HG02884 (cell line): ENCODE measurements at regions not wholly inside any gene's neighbourhood (a gene's known extent, or its start where the extent isn't known, plus 50 kb on each side); places are given as distances from the start of the nearest gene placed in this dataset.
A peak's percentile ranks its signal among the peaks of the same experiment; 100 is the strongest.
"Not testable (repeated sequence)": the region's sequence is repeated elsewhere in the genome, so short reads cannot be mapped to it uniquely, and the experiment has no call there.

ENCODE experiments used
- ATAC-seq: cut with Tn5 transposase; IDR thresholded peaks from one replicate; pipeline ENCODE4 v1.9.1; 2021; ENCODE audit warnings: mild to moderate bottlenecking, moderate library complexity; ENCODE audit not compliant: unreplicated experiment

GRCh38 chr5:110275878-110276277 lies 450.6 kb downstream of the TMEM232 start:
- ATAC-seq, result no peak

- ATAC-seq, result not testable (repeated sequence)
Measured at GRCh38 chr5:110278449-110278848, 448.0 kb downstream of the TMEM232 start.

DNA sequence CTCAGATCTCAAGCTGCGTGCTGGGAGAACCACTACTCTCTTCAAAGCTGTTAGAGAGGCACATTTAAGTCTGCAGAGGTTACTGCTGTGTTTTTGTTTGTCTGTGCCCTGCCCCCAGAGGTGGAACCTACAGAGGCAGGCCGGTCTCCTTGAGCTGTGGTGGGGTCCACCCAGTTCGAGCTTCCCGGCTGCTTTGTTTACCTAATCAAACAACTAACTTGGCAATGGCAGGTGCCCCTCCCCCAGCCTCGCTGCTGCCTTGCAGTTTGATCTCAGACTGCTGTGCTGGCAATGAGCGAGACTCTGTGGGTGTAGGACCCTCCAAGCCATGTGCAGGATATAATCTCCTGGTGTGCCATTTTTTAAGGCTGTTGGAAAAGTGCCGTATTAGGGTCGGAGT lies 442.4 kb downstream of the TMEM232 start:
- ATAC-seq, result not testable (repeated sequence)

GRCh38 chr5:110288766-110289511 lies 437.5 kb downstream of the TMEM232 start:
- no peak for ATAC-seq

GRCh38 chr5:110289512-110289810 lies 437.0 kb downstream of the TMEM232 start:
- no peak for ATAC-seq

GRCh38 chr5:110290542-110290941 lies 435.9 kb downstream of the TMEM232 start:
- no peak for ATAC-seq

DNA sequence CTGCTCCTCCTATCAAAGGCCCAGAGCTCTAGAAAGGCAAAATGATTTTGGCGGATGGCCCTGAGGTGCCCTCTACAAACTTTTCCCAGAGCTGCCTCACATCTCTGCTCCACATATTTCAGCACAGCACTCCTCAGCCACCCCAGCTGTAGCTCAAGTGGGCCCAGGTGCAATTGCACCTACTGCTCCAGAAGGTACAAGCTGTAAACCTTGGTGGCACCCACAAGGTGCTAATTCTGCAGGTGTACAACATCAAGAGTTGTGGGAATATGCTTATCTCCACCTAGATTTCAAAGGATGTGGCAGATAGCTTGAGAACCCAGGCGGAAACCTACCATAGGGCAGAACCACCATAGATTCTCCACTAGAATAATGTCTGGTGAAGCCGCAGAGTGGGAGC lies 432.2 kb downstream of the TMEM232 start:
- ATAC-seq, result no peak

- no peak for ATAC-seq
Measured at GRCh38 chr5:110297152-110297670, 429.3 kb downstream of the TMEM232 start.

GRCh38 chr5:110304176-110304575 lies 422.3 kb downstream of the TMEM232 start:
- ATAC-seq, result no peak

DNA sequence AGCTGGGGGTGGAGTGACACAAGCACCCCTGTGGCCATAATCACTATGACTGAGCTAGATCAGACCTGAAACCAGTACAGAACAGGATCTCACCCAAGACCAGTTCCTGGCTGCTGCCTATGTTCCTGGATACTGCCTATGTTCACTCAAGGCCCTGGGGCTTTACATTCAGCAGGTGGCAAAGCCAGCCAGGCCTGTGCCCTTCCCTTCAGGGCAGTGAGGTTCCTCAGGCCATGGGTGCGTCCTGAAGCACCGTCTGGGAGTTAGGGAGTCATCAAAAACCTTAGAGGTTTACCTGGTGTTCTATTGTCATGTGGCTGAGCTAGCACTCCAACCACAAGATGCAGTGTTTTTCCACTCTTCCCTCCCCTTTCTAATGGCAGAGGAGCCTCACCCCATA lies 419.8 kb downstream of the TMEM232 start:
- ATAC-seq, result no peak

- ATAC-seq, result no peak
Measured at GRCh38 chr5:110309222-110309621, 417.2 kb downstream of the TMEM232 start.

DNA sequence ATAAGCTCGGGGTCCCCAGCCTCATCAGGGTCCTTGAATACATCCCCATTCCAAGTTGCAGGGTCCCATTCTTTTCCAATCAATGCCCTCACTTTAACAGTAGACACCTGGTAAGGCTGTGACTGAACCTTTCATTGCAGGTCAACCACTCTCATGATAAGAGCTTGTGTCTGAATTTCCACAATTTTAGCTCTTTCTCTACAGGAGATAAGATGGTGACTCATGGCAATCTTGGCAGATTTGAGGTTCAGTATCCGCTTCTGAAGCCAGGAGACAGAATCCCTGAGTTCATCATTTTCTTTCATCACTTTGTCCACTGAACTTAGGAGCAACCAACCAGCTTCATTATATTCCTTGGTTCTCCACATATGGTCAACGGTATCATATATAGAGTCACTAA lies 409.9 kb downstream of the TMEM232 start:
- ATAC-seq, result not testable (repeated sequence)

GRCh38 chr5:110321117-110321516 lies 405.4 kb downstream of the TMEM232 start:
- ATAC-seq, result peak; percentile 69

- no peak for ATAC-seq
Measured at GRCh38 chr5:110323357-110323756, 403.1 kb downstream of the TMEM232 start.

DNA sequence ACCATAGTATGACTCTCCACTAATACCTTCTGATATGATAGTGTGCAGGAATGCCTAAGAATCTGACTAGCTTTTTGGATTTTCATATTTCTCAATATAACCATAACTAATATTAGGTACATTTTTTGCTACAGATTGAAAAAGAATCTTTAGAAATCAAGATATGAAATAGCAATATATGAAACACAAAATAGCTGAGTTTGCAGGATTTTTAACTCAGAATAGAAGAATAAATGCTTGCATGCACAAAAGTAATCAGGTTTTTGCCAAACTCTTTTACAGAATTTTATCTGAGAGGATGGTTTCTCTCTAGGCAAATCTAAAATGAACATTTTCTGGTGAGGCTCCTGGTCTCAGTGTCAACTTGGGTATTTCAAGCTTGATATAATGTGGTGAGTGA lies 402.6 kb downstream of the TMEM232 start:
- no peak for ATAC-seq

DNA sequence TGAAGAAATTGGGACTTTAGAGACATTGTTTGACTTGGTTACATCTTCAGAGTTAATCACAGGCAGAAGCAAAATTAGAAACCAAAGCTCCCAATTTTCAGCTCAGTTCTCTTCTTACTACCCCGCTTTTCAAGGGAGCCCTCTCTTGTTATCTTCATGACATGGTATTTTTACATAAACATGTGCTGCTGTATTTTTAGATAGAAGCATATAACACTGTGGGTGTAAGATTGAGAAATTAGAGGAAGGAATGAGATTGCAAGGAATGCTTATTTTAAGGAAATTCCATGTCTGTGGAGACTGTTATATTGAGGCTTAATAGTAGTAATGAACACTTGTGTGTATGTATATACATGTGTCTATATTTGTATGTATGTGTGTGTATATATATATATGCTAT lies 401.6 kb downstream of the TMEM232 start:
- ATAC-seq, result no peak

DNA sequence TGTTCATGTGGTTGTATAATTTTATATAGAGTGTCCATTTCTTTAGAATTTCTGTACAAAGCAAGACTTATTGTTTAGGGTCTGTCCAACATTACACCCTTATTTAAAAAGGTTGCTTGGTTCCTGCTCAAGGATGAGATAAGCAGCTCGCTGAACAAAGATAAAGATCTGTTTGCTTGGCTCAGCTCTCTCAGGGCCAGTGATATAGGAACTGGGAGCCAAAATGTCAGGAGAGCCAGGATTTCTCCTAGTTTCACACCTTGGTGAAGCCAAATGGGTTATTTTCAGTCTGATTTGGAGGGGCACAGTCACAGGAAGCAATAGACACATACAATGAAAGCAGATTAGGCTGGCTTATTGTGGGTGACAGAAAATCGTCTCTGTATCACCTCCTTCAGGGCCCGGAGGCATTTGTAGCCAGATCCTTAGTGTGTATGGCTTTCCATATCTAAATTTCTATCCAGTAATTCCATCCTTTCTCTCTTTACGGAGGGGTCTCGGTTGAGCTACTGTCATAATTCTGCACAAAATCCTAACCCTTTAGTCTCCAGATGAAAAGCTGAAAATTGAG lies 396.4 kb downstream of the TMEM232 start:
- no peak for ATAC-seq

DNA sequence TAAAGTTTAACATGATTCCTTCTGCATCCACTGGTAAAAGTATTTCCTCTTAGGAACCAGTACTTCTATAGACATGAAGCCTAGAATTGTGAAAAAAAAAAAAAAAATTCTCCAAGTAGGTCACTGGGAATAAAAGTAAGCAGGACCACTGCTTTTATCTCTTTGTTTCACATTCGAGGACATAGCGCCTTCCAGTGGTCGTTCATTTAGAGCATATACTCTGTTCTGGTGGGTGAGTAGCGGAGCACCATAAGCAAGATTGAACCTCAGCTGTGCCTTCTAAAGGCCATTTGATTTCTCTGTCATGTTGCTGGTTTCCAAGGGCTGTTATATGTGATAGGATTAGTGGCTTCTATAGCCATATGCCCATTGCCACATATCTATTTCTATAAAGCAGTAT lies 393.1 kb downstream of the TMEM232 start:
- ATAC-seq, result no peak

DNA sequence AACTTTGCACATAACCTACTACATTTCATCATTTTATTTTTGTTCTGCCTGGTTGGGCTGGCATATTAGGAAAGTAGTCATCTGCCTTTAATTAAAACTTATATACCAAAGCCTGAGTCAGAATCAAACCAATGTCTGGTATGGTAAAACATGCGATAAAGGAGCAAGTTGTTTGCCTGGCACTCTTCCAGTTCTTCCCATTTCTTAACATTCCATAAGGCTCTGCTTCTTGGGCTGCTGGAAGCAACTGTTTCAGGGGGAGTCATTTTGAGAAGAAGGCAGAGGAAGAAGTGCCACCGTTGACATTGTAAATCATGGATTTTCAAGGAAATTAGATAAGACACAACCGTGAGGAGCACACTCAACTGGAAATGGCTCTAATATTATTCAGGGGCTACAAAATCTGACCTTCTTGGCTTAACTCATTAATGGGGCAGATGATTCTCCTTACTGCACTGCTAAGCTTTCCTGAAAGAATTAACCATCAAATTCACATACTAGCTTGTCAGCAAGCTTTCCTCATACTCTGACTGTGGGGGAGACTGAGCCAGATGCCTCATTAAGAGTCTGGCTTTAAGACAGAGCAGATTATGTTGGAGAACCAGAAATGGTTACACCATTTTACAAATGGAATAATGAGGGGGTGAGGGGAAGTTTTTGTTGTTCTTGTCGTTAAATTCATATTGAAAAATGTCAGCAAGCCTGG lies 391.0 kb downstream of the TMEM232 start:
- ATAC-seq, result no peak

GRCh38 chr5:110338341-110339083 lies 388.0 kb downstream of the TMEM232 start:
- no peak for ATAC-seq

- no peak for ATAC-seq
Measured at GRCh38 chr5:110339399-110339798, 387.1 kb downstream of the TMEM232 start.
